Mesothelial cell of epicardium (in vitro differentiated cells): ENCODE measurements at regions not wholly inside any gene's neighbourhood (a gene's known extent, or its start where the extent isn't known, plus 50 kb on each side); places are given as distances from the start of the nearest gene placed in this dataset.

Source experiments
- DNase-seq, 2 experiments: peaks; one replicate each; pipeline ENCODE4 v3.0.0; 2021; ENCODE audit warnings: low spot score in 2 of 2; ENCODE audit not compliant: unreplicated experiment in 2 of 2
- H3K27ac Mint-ChIP-seq: 2 replicates; pipeline ENCODE4 v1.8.0; 2021; ENCODE audit warnings: mixed read lengths
- H3K27me3 Mint-ChIP-seq: 2 replicates; pipeline ENCODE4 v1.8.0; 2021; ENCODE audit warnings: low read depth, mixed read lengths
- H3K36me3 Mint-ChIP-seq: 2 replicates; pipeline ENCODE4 v1.8.0; 2021; ENCODE audit warnings: mixed read lengths
- H3K4me1 Mint-ChIP-seq: 2 replicates; pipeline ENCODE4 v1.8.0; 2021; ENCODE audit warnings: mixed read lengths
- H3K4me3 Mint-ChIP-seq: 2 replicates; pipeline ENCODE4 v1.8.0; 2021; ENCODE audit warnings: mild to moderate bottlenecking, moderate library complexity, mixed read lengths
- H3K9me3 Mint-ChIP-seq: 2 replicates; pipeline ENCODE4 v1.8.0; 2021; ENCODE audit warnings: mixed read lengths
- TF ChIP-seq, protein P1 (sequence below): fragments of 200-600 bp; sonication (generic); IDR thresholded peaks from one replicate; pipeline ENCODE4 v1.5.0; 2021; ENCODE audit warnings: antibody characterized with exemption; ENCODE audit not compliant: unreplicated experiment

- H3K4me1 Mint-ChIP-seq = no peaks in the 10 kb centered on the region
- H3K36me3 Mint-ChIP-seq = no peaks in the 10 kb centered on the region
- H3K27ac Mint-ChIP-seq = no peak overlapping the region
- no peaks in the 10 kb centered on the region for H3K9me3 Mint-ChIP-seq
- DNase-seq = no peak
- TF ChIP-seq, protein P1, sequence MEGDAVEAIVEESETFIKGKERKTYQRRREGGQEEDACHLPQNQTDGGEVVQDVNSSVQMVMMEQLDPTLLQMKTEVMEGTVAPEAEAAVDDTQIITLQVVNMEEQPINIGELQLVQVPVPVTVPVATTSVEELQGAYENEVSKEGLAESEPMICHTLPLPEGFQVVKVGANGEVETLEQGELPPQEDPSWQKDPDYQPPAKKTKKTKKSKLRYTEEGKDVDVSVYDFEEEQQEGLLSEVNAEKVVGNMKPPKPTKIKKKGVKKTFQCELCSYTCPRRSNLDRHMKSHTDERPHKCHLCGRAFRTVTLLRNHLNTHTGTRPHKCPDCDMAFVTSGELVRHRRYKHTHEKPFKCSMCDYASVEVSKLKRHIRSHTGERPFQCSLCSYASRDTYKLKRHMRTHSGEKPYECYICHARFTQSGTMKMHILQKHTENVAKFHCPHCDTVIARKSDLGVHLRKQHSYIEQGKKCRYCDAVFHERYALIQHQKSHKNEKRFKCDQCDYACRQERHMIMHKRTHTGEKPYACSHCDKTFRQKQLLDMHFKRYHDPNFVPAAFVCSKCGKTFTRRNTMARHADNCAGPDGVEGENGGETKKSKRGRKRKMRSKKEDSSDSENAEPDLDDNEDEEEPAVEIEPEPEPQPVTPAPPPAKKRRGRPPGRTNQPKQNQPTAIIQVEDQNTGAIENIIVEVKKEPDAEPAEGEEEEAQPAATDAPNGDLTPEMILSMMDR = no peak
- H3K27me3 Mint-ChIP-seq = peaks cover 23% of the 10 kb centered on the region
- no peak overlapping the region for H3K4me3 Mint-ChIP-seq
These were observed 156.5 kb downstream of the AIPL1 start for GRCh38 chr17:6278376-6278775.

GRCh38 chr17:6276711-6277110 is 158.2 kb downstream of the AIPL1 start:
- H3K9me3 Mint-ChIP-seq = no peaks in the 10 kb centered on the region
- no peaks in the 10 kb centered on the region for H3K36me3 Mint-ChIP-seq
- no peak overlapping the region for H3K27ac Mint-ChIP-seq
- no peak overlapping the region for H3K4me3 Mint-ChIP-seq
- no peaks in the 10 kb centered on the region for H3K4me1 Mint-ChIP-seq
- H3K27me3 Mint-ChIP-seq = peaks cover 22% of the 10 kb centered on the region
- no peak for DNase-seq
- TF ChIP-seq, protein P1 = no peak

GRCh38 chr17:6274310-6274709 is 160.6 kb downstream of the AIPL1 start:
- Mint-ChIP-seq H3K4me1 (no peaks in the 10 kb centered on the region), H3K27ac (no peak overlapping the region), H3K27me3 (peaks cover 9% of the 10 kb centered on the region), H3K9me3 (no peaks in the 10 kb centered on the region), H3K4me3 (no peak overlapping the region), H3K36me3 (no peaks in the 10 kb centered on the region)
- no peak for DNase-seq
- TF ChIP-seq, protein P1 = no peak

DNA sequence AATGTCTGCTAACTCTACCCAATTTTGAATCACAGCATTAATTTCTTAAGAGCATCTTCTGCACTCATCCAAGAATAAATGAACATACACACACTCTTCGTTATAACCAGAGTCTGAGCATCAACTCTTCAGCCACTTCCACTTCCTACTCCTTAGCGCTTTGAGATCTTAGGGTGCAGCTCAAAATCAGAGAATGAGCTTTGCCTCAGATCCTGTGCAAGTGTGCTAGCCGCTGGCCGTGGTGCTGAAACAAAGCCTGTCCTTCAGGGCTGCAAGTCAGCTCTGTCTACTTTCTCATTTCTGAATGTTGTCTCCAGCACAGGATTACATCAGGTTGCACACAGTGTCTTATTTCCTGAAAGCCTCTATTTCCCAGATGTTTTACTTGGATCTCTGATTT is 165.4 kb downstream of the AIPL1 start:
- no peak overlapping the region for H3K4me3 Mint-ChIP-seq
- peak; percentile 51 to 80 for DNase-seq
- no peaks in the 10 kb centered on the region for H3K36me3 Mint-ChIP-seq

GRCh38 chr17:6261466-6261865 is 173.5 kb downstream of the AIPL1 start:
- Mint-ChIP-seq H3K27me3 (peaks cover 39% of the 10 kb centered on the region), H3K4me1 (peaks cover 6% of the 10 kb centered on the region), H3K4me3 (no peak overlapping the region), H3K36me3 (no peaks in the 10 kb centered on the region), H3K9me3 (peaks cover 11% of the 10 kb centered on the region), H3K27ac (no peak overlapping the region)
- DNase-seq = no peak
- TF ChIP-seq, protein P1 = no peak

More for the DNA sequence above, 165.4 kb downstream of the AIPL1 start:
- Mint-ChIP-seq H3K27me3 (peaks cover 2% of the 10 kb centered on the region), H3K4me1 (no peaks in the 10 kb centered on the region), H3K9me3 (peaks cover 11% of the 10 kb centered on the region), H3K27ac (no peak overlapping the region)
- TF ChIP-seq, protein P1 = no peak

- DNase-seq = no peak
- H3K9me3 Mint-ChIP-seq = no peaks in the 10 kb centered on the region
- no peaks in the 10 kb centered on the region for H3K36me3 Mint-ChIP-seq
- peaks cover 6% of the 10 kb centered on the region for H3K4me1 Mint-ChIP-seq
- no peak overlapping the region for H3K4me3 Mint-ChIP-seq
- TF ChIP-seq, protein P1 = no peak
- no peak overlapping the region for H3K27ac Mint-ChIP-seq
- H3K27me3 Mint-ChIP-seq = peaks cover 39% of the 10 kb centered on the region
These were observed 175.0 kb downstream of the AIPL1 start for GRCh38 chr17:6259899-6260298.
